NCI-H1436 treated with DMSO at 0.1 percent for 48 hours (cell line): ENCODE measurements at regions not wholly inside any gene's neighbourhood (a gene's known extent, or its start where the extent isn't known, plus 50 kb on each side); places are given as distances from the start of the nearest gene placed in this dataset.

Experiments used
- DNase-seq: peaks from one replicate; lab custom pipeline; 2025; lab: John Stamatoyannopoulos, UW

DNA sequence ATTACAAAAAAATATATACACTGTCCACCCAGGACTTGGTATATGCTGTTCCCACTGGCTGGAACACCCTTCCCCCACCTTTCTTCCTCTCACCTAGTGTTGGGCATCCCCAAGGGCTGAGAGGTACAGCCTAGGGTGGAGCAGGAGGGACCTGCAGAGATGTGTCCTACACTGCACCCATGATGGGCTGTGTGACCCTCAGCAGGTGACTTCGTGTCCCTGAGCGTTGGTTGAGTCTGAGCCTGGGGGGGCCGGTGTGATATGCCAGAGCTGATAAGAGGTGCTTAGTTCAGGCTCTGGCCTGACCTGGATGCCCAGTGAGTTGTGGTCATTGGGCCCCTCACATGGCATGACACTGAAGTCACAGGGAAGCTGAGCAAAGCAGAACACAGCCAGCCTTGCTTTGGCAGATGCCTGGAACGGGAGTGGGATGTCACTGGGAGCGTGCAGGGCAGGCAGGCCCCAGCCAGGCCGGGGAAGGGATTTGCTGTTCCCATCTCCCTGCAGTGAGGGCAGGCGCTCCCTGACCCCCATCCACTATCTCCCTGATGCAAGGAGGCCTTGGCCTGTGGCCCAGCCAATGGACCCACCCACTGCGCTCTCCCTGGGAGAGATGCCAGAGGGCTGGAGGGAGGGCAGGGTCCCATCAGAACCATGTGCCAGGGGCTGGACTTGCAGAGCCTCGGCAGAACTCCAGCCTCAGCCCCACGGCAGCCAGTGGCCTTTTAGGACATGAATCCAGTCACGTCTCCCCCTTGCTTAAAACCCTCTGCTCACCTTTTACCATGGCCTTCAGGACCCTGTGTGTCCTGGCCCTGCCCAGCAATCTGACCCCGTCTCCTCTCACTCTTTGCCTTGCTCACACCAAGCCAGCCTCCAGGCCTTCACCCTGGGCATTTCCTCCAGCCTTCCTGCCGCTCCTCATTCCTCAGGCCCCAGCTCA, 138.9 kb downstream of the MN1 start:
- no peak for DNase-seq

DNA sequence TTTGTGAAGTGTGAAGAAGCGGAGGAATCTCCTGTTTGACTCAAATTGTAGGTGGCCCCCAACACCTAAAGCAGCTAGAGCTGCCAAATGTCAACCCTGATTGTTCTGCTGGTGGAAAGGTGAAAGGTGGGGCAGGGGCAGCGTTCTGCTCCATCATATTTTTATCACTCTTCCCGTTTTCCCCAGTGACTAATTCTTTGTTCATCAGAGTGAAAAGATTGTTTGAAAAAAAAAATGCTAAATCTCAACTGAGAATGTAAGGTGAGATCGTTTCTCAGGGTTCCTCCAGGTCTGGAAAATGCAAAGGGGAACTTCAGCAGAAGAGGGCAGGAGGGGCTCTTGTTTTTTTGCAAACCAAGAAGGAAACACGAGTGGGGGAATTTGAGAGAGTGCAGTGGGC, 137.7 kb downstream of the MN1 start:
- DNase-seq: no peak

DNA sequence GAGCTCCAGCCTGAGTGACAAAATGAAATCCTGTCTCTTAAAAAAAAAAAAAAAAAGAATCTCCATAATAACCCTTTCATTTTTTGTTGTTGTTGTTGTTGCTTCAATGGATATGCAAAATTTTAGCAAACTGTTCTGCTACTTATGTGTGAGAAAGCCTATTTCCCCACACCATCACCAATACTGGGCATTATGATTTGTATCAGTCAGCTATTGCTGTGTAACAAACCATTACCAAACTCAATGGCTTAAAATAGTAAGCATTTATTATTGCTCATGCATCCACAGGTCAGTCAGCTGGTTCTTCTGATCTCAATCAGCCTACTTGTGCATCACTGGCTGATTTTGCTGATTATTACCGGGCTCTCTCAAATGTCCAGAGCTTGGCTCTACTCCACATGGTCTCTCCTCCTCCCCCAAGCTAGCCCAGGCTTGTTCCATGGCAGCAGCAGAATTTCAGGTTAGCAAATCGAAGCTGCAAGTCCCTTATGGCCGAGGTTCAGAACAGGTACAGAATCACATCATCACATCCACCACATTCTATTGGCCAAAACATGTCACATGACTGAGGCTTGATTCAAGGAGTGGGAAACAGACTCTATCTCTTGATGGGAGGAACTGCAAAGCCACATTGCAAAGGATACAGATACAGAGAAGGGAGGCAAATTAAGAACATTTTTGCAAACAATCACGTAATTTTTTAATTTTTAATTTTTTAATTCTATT, 135.1 kb downstream of the MN1 start:
- no peak for DNase-seq

DNA sequence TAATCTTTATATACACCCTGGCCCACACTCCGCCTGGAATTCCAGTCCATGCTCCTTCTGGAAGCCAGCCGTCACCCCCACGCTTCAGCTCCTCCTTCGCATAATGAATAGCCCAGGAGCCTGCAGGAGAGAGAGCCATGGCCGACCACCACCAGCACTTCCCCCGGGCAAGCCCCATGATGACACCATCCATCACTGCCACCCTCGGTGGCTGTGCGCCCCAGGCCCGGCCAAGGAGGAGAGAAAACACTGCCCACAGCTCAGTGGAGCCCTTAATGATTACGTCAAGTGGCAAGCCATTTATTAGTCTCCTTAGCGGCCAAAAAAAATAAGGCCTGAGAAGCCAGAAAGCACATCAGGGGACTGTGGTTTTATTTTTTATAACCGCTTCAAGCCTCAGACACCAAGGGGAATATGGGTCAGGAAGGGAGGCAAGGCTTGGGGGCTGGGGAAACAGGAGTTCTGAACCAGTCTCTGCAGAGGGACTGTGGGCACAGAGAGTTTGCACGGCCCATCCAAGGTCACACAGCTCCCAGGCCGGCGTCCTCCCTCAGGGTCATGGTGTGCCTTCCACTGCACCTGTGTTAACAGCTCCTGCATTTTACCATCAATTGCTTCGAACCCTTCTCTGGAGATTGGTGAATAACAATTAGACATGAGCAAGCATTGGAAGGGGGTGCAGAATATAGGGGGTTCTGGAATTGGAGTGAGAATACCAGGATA, 134.3 kb downstream of the MN1 start:
- no peak for DNase-seq

DNA sequence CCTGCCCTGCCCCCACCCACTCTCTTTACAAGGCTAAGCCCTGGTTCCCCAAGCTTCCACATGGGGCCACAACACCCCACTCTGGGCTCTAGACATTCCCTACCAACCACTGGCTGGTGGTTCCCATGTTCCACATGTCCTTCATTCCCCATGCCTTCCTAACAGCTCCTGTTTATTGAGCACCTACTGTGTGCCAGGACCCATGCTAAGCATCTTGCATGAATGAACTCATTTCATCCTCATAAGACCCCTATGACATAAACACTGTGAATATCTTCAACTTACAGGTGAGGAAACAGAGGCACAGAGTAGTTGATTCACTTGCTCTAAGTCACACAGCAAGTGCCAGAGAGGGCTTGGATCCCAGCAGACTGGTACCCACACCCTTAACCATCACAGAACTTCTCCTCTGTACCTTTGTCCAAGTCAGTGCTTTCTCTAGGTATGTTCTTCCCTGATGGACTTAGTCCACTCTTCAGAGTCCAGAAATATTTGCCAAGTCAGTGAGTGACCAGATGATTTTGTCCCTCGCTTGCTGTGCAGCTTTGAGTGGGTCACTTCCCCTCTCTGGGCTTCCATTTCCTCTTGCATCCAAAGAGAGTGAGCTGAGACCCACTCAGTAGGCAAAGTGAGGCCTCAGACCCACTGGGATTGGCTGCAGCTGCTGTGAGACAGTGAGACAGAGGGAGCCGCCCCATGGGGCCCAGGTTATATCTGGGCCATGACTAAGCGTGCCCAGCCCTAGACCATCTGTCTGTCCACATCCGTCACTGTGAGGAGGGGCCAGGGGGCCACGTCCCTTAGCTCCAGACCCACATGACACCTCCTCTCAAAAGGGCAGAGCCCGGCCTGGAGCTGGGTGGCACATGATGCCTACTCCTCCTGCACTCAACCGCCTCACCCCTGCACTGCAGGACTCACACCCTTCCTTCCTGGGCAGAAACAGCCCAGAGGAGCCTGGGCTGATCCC, 132.4 kb downstream of the MN1 start:
- DNase-seq: no peak

DNA sequence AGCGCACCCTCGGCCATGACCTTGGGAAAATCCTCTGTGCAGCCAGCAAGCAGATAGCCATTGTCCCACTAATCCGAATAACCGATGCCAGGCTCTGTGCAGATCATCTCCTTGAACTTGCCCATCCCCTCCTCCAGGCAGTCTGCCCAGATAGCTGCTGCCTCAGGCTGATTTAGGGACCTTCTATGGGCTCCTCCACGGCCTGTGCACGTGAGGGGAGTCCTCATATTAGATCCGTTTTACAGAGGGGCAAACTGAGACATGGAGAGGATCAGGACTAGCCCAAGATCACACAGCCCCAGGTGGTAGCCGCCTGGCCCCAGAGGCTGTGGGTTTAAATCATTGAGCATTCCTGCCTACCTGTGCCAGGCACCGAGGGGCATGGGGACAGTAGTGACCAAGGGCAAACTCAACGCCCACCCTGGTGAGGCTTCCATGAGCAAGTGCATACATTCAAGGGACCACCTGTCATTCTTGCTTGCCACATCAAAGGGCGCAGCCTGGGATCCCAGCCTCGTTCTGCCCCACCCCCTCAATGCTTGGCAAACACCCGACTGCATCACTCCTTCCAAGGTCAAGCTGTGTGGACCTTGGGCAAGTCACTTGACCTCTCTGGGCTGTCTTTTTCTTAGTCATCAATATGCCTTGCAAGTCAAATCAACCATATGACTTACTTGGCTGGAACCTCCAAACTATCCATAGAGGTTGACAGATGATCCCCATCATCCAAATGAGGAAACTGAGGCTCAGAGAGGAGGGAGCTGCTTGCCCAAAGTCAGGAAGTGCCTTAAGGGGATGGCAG, 131.6 kb downstream of the MN1 start:
- no peak for DNase-seq

DNA sequence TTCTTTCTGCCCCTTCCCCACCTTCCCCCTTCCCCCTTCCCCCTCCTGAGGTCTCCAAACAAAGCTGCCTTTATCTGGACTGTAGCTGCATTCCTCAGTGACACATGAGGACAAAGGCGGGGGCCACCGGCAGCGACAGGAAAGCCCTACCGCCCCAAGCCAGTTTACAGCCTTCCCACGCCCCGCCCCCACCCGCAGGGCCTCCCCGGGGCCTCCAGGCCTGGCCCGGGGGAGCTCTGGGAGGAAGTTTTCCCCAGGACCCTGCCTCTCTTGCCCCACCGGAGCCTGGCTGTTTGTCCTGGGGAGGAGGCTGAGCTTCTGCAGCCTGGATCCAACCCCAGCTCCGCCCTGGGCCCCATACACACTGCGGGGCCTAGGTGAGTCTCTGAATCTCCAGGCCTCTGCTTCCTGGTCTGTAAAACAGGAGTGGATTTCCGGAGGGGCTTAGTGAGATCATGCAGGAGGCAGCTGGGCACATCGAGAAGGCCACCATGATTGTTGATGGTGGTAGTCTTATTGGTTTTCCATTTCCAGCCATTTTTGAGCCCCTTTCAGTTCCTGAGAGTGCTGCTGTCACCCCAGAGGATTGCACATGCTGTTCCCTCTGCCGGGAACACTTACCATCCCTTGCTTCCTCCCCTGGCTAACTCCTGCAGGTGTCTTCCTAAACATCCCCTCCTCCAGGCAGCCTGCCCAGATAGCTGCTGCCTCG, 130.7 kb downstream of the MN1 start:
- no peak for DNase-seq

DNA sequence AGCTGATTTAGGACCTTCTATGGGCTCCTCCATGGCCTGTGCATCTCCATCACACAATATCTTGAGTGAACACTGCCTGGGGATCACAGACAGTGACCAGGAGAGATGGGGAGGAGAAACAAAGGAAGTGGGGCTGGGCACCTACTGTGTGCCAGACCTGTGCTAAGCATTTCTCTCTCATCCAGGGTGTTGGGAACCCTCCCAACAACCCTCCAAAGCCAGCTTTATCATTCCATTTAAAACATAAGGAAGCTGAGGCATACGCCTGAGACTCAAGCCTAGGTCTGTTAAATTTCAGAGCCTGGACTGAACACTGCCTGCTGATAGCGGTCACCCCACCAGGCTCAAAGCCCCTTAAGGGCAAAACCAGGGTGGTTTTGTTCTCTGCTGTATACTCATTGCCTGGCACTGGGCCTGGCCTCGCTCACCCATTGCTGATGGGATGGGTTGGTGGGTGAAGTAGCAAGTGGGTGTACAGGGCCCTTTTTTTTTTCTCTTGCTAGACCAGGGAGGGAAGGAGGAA, 130.1 kb downstream of the MN1 start:
- DNase-seq: no peak

DNA sequence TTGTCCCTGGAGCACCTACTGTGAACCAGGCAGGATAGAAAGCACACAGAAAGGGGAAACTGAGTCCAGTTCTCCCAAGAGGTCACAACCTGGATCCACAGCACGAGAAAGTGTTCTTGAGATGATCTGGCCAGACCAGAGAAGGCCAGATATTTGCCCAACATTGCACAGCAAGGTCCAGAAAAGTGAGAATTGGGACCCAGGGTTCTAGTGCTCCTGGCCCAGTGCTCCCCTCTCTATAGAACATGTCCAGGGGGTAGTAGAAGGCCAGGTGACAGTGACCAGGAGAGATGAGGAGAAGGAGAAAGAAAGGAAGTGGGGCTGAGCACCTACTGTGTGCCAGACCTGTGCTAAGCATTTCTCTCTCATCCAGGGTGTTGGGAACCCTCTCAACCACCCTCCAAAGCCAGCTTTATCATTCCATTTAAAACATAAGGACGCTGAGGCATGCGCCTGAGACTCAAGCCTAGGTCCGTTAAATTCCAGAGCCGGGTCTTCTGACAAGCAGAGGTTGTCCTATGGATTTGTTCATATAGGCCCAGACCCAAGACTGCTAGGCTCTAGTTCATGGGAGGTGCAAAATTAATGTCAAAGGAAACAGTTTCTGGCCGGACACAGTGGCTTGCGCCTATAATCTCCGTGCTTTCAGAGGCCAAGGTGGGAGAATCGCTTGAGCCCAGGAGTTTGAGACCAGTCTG, 128.7 kb downstream of the MN1 start:
- DNase-seq: no peak

DNA sequence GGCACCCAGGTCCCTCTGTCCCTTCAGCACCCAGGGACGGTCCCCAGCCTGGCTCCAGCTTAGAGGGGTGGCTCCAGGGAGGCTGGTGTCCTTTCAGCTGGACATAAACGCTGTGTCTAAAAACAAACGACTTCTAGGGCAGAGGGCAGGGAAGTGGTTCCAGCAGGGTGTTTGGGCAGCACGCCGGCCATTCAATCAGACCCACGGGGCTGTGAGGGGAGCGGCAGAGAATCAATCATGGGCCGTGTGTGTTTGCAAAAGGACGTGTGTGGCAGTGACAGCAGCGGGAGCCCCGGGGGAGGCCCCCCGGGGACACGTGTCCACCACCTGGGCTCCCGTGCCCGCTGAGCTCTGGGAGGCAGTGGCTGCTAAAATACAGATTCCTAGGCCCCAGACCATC, 127.7 kb downstream of the MN1 start:
- DNase-seq: no peak

DNA sequence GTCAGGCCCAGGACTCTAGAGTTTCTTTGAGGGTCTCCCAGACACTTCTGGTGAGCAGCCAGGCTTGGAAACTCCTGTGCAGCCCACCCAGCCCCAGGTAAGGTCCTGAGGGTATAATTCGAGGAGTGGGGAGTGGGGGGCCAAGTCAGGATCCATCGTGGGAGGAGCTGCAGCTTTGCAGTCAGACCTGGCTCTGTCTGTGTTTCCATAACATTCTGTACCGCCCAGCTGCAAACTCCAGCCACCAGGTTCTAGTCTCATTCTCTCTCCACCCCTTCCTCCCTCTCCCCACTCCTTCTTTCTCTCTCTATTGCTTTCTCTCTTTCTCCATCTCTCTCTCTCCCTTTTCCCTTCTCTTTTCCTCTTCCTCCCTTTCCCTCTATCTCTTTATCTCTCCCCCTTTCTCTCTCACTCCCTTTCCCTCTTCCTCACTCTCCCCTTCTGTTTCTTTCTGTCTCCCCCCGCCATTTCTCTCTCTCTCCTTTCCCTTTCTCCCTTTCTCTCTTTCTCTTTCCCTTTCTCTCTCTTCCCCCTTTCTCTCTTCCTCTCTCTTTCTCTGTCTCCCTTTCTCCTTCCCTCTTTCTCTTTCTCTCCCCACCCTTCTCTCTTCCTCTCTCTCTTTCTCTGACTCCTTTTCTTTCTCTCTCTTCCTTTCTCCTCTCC, 127.2 kb downstream of the MN1 start:
- DNase-seq: no peak

DNA sequence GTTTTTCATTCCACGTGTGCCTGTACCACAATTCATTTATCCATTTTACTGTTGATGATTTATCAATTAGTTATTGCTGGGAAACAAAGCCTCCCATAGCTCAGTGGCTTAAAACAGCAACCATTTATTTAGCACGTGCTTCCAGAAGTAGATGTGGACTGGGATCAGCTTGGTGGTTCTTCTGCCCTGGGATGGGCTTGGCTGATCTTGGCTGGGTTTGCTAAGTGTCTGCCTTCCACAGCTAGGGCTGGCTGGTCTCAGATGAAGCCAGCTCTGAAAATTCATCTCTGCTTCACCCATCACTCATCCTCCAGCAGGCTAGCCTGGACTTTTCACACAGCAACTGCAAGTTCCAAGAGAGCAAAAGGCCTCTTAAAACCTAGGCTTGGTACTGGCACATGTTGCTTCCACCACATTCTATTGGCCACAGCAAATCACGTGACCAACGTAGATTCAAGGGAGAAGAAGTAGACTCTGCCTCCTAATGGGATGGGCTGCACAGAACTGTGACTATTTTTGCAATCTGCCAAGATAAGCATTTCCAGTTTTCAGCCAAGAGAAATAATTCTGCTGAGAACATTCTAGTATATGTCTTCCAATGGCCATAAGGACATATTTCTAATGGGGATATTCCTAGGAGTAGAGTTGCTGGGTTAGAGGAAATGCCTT, 124.9 kb downstream of the MN1 start:
- no peak for DNase-seq

DNA sequence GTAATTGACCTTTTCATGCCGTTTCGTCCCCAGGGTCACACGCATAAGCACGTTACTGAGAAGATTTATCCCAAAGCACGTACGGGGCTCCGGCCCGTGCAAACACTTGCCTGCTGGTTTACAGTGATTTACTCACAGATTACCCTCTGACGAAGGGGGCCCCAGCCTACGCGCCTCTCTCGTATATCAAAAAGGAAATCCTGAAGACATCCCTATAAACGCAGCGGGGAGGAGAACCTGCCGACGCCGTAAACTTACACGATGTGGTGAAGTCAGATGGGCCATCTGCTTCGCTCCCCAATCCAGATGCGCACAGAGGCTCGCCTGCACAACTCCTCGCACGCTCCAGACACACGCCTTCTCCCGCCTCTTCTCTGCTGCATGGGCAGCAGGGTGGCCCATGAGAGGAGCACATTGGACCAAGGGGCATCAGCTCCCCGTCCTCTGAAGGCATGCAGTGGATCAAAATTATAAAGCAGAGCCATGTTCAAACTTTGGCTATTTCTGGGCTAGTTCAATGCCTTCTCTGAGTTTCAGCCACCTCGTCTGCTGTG, 123.6 kb downstream of the MN1 start:
- no peak for DNase-seq

DNA sequence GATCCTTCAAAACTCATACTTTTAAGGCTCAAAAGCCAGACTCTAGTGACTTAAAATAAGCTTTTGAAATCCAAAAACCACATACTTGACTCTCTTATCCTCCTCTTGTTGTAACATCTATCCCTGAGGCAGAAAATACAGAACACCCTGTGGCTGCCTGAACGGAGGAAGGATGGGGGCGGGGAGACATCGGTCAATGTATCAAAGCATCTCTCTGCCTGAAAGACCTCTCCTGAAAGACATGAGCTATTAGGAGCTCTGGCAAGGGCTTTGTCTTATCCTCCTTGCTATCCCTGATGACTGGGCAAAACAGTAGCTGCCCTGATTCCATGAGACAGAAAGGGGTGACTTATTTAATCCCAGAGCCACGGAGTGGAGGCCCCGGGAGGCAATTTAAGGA, 122.4 kb downstream of the MN1 start:
- DNase-seq: no peak

DNA sequence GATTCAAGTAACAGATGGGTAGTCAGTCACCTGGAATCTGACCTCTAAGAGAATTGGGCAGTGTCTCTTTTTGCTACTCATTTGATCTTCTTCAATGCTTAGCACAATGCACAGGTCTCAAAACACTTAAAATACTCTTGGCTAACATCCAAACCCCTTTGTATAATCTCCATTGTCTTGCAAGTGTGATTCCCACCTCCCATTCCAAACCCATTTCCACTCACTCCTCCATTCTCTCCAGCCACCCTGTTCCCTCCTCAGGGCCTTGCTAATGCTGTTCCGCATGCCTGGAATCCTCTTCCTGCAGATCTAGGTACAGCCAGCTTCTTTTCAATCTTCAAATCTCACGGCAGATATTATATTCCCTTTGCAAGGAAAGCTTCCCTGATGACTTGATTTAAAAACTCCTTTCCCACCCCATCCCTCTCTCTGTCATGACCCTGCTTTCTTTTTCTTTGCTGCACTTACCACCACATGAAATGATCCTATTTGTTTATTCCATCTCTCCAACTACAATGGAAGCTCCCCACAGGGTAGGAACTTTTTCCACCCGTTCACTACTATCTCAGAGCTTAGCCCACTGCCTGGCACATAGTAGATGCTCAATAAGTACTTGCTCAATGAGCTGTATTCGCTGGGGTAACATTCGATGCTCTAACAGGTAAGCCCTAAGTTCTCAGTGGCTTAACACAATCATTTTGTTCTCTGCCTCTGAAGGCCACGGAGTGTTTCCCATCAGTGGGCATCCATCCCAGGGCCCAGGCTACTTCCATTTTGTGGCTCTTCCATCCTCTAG, 121.7 kb downstream of the MN1 start:
- no peak for DNase-seq

DNA sequence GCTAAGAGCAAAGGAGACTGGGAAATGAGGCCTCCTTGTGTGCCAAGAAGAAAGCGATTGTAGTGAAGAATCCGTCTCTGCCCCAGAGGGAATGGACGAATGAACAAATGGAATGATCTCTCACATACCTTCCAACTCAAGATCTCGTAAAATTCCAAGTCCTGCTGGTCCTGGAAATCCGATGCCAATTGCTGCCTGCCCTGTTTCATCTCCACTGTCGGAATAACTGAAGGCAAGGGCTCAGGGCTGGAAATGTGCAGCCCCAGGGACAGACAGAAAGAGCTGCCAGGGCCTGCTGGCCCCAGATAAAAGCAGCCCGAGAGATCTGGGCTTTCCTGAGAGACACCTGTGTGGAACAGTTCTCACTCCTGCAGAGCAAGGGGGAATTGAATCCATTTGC, 120.9 kb downstream of the MN1 start:
- no peak for DNase-seq

DNA sequence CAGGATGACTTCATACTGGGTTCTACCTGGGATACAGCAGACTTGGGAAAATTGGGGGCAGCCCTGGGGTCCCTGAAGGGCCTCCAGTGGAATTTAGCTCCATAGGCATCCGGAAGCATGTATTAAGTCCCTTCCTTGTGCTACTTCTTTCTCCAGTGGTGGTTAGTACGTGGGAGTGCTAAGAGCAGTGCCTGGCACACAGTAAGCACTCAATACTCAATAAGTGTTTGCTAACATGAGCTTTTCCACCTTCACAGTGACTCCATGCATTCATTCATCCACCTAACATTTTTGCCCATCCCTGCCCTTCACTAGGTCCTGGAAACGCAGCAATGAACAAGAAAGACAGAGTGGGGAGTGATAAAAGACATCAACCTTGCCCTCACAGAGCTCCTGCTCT, 120.5 kb downstream of the MN1 start:
- no peak for DNase-seq
